GM19023 (cell line): ENCODE measurements at regions not wholly inside any gene's neighbourhood (a gene's known extent, or its start where the extent isn't known, plus 50 kb on each side); places are given as distances from the start of the nearest gene placed in this dataset.
"Not testable (repeated sequence)": the region's sequence is repeated elsewhere in the genome, so short reads cannot be mapped to it uniquely, and the experiment has no call there.

Source experiments
- ATAC-seq: cut with Tn5 transposase; IDR thresholded peaks from one replicate; pipeline ENCODE4 v1.9.1; 2021; ENCODE audit warnings: mild to moderate bottlenecking, moderate library complexity; ENCODE audit not compliant: unreplicated experiment

GRCh38 chr3:187795207-187795960 is 50.1 kb upstream of the BCL6 start:
- no peak for ATAC-seq

- no peak for ATAC-seq
Measured at GRCh38 chr3:187798126-187798525, 52.9 kb upstream of the BCL6 start.

DNA sequence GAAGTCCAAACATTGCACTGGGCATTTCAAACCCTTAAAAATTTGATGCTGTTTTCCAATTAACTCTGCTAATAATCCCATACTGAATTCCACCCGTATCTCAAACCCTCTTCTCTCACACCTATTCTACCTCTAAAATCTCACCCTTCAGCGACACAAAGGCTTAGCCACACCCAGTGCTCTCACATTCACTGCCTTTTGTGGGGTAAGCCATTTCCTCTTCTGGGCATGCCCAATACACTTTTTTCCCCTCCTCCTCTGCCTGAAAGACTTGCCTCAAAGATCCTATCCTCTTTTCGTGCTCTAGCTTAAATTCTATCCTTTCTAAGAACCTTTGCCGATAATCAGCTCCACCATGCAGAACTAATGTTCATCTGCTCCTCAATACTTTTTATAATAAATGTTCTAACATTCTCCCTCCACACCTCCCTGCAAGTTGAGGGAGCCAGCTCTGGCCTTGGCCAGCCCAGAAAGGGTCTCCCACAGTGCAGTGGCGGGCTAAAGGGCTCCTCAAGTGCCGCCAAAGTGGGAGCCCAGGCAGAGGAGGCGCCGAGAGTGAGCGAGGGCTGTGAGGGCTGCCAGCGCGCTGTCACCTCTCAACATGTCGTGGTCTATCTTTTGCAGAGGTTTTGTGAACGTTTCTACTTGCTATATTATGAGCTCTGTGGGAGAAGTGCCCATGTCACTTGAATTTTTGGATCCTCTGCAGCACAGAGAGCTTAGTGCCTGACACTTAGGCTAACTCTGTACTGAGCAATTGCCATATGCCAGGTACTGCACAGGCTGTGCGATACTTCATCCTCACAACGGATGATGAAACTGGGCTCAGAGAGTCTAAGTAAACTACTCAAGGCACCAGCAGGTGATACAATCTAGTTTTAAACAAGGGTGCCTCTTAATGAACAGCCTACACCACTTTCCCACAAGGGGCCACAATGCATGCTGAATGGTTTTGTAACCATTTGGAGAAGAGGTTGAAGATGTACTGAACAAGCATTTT is 53.6 kb upstream of the BCL6 start:
- no peak for ATAC-seq

- no peak for ATAC-seq
Measured at GRCh38 chr3:187799942-187800641, 54.8 kb upstream of the BCL6 start.

DNA sequence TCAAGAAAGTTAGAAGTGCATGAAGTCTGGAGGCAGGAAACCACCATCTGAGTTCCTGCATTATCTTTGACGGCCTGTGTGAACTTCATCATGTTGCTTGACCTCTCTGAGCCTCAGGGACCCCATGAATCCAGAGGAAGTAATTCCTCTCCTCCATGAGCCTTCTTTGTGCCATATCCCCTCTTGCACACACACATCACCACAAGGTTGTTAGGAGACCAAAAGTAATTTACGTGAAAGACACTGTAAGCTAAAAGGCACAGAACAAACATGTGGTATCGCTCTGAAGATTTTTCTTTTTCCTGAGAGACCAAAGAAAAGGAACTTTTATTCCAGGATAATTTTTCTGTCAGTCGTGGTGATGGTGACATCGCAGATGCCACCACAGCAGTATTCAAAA is 55.9 kb upstream of the BCL6 start:
- ATAC-seq = no peak

GRCh38 chr3:187802203-187802927 is 57.1 kb upstream of the BCL6 start:
- ATAC-seq = no peak

GRCh38 chr3:187802928-187803259 is 57.6 kb upstream of the BCL6 start:
- ATAC-seq = peak; percentile 86

GRCh38 chr3:187804120-187804744 is 59.0 kb upstream of the BCL6 start:
- no peak for ATAC-seq

GRCh38 chr3:187804745-187805121 is 59.5 kb upstream of the BCL6 start:
- no peak for ATAC-seq

DNA sequence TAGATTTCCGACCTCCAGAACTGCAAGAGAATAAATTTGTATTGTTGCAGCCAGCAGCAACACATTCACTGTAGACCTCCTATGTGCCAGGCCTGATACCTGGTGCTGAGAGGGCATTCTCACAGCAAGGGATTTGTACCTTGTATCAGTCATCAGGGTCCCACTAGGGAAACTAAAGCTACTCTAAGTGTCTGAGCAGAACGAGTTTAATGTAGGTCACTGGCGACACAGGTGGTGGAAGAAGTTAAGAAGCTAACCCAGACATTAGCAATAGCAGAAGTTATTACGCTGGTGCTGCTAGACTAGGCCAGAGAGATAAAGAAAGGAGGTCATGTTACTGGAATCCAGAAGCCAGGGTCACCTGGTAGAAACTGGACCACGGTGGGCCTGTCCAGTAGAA is 60.5 kb upstream of the BCL6 start:
- ATAC-seq = no peak

GRCh38 chr3:187807086-187807862 is 62.0 kb upstream of the BCL6 start:
- ATAC-seq = no peak

GRCh38 chr3:187808527-187808895 is 63.2 kb upstream of the BCL6 start:
- no peak for ATAC-seq

GRCh38 chr3:187809612-187809991 is 64.3 kb upstream of the BCL6 start:
- no peak for ATAC-seq

GRCh38 chr3:187810021-187810446 is 64.8 kb upstream of the BCL6 start:
- no peak for ATAC-seq

- no peak for ATAC-seq
Measured at GRCh38 chr3:187811585-187812250, 66.5 kb upstream of the BCL6 start.

DNA sequence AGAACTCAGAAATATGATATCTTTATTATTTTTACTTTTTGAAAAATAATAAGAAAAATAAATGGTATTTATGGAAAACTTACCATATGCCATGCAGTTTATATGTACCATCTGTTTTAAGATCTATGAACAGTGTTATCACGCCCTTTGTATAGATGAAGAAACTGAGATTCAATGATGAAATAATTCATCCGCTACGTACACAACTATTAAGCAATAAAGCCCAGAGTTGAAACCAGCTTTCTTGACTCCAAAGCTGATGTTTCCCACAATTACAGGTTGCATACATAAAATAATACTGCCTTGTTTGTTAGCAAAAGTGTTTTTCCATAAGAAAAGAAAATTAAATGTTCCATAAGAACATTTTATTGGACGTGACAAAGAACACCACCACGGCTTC is 67.2 kb upstream of the BCL6 start:
- ATAC-seq = no peak

DNA sequence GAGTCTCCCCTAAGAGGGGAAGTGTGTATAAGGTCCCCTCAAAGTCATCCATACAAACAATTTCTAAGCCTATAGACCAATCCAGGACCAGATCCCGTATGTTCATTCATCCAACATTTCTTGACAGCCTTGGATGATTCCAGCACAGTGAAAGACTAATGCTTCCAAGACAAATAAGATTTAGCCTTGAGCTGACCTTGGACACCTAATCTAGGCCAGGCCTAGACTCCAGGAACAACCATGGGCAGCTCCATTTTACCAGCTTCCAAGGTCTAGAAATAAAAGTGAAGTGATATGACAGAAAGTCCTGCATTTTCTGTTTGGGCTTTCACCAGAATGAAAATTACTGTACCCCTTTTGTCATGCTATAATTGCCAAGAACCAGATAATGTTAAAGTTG is 67.9 kb upstream of the BCL6 start:
- no peak for ATAC-seq

DNA sequence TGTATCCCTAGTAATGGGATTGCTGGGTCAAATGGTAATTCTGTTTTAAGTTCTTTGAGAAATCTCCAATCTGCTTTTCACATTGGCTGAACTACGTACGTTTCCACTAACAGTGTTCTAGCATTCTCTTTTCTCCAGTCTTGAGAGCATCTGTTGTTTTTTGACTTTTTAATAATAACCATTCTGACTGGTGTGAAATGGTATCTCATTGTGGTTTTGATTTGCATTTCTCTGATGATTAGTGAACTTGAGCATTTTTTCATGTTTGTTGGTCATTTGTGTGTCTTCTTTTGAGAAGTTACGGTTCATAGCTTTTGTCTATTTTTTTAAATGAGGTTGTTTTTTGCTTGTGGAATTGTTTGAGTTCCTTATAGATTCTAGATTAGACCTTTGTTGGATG is 72.5 kb upstream of the BCL6 start:
- not testable (repeated sequence) for ATAC-seq

- ATAC-seq = no peak
Measured at GRCh38 chr3:187821616-187822317, 76.5 kb upstream of the BCL6 start.
